Astrocyte (in vitro differentiated cells and primary cell): ENCODE measurements at regions not wholly inside any gene's neighbourhood (a gene's known extent, or its start where the extent isn't known, plus 50 kb on each side); places are given as distances from the start of the nearest gene placed in this dataset.

Experiments used
- DNase-seq: peaks from one replicate; pipeline ENCODE4 v3.0.0-alpha.2; 2010; ENCODE audit warnings: low read depth
- FAIRE-seq: peaks from 2 replicates; lab custom pipeline; 2011; peaks lifted over from hg19 to GRCh38; lab: Jason Lieb, UNC
- H2AFZ ChIP-seq: 2 replicates; pipeline ENCODE4 v1.6.0; 2012; ENCODE audit warnings: low read depth, low read length, inconsistent platforms
- H3K27ac ChIP-seq: 2 replicates; pipeline ENCODE4 v1.5.1; 2011; ENCODE audit warnings: low read depth, low read length, inconsistent platforms
- H3K27me3 ChIP-seq: 2 replicates; pipeline ENCODE4 v1.6.0; 2011; ENCODE audit warnings: low read length, inconsistent platforms; ENCODE audit not compliant: insufficient read depth
- H3K36me3 ChIP-seq: 2 replicates; pipeline ENCODE4 v1.5.1; 2011; ENCODE audit warnings: low read length, inconsistent platforms; ENCODE audit not compliant: insufficient read depth
- H3K4me1 ChIP-seq: 2 replicates; pipeline ENCODE4 v1.5.1; 2011; ENCODE audit warnings: low read length, inconsistent platforms; ENCODE audit not compliant: insufficient read depth
- H3K4me2 ChIP-seq: 2 replicates; pipeline ENCODE4 v1.6.0; 2012; ENCODE audit warnings: low read length, inconsistent platforms
- H3K4me3 ChIP-seq: 2 replicates; pipeline ENCODE4 v1.5.1; 2011; ENCODE audit warnings: low read depth, mild to moderate bottlenecking, low read length, inconsistent platforms; ENCODE audit not compliant: insufficient read depth
- H3K79me2 ChIP-seq: 2 replicates; pipeline ENCODE4 v1.6.0; 2012; ENCODE audit warnings: mild to moderate bottlenecking, low read length, inconsistent platforms; ENCODE audit not compliant: insufficient read depth
- H3K9ac ChIP-seq: 2 replicates; pipeline ENCODE4 v1.6.0; 2012; ENCODE audit warnings: mild to moderate bottlenecking, low read length, inconsistent platforms
- H3K9me3 ChIP-seq: 2 replicates; pipeline ENCODE4 v1.5.1; 2012; ENCODE audit warnings: low read depth, mild to moderate bottlenecking, low read length, inconsistent platforms; ENCODE audit not compliant: insufficient read depth
- H4K20me1 ChIP-seq: 2 replicates; pipeline ENCODE4 v1.6.0; 2012; ENCODE audit warnings: low read length, inconsistent platforms; ENCODE audit not compliant: insufficient read depth
- H3K27ac Mint-ChIP-seq: one replicate; pipeline ENCODE4 v1.8.0; 2021; ENCODE audit warnings: mild to moderate bottlenecking, mixed read lengths; ENCODE audit not compliant: unreplicated experiment
- H3K27me3 Mint-ChIP-seq: one replicate; pipeline ENCODE4 v1.8.0; 2021; ENCODE audit warnings: low read depth, mixed read lengths; ENCODE audit not compliant: unreplicated experiment
- H3K36me3 Mint-ChIP-seq: one replicate; pipeline ENCODE4 v1.8.0; 2021; ENCODE audit warnings: low read depth, mixed read lengths; ENCODE audit not compliant: unreplicated experiment
- H3K4me1 Mint-ChIP-seq: one replicate; pipeline ENCODE4 v1.8.0; 2021; ENCODE audit warnings: low read depth, mixed read lengths; ENCODE audit not compliant: unreplicated experiment
- H3K4me3 Mint-ChIP-seq: one replicate; pipeline ENCODE4 v1.8.0; 2021; ENCODE audit warnings: mild to moderate bottlenecking, moderate library complexity, mixed read lengths; ENCODE audit not compliant: unreplicated experiment
- H3K9me3 Mint-ChIP-seq: one replicate; pipeline ENCODE4 v1.8.0; 2021; ENCODE audit warnings: mild to moderate bottlenecking, mixed read lengths; ENCODE audit not compliant: unreplicated experiment
- EZH2 ChIP-seq: IDR thresholded peaks from 2 replicates; pipeline ENCODE4 v1.6.1; 2012; ENCODE audit warnings: mild to moderate bottlenecking, low read length, inconsistent platforms; ENCODE audit not compliant: insufficient read depth
- TF ChIP-seq, protein P1 (sequence below): IDR thresholded peaks from 2 replicates; pipeline ENCODE4 v1.5.1; 2011; ENCODE audit warnings: low read depth, mild to moderate bottlenecking, inconsistent platforms, low read length, moderate library complexity; ENCODE audit not compliant: insufficient read depth

DNA sequence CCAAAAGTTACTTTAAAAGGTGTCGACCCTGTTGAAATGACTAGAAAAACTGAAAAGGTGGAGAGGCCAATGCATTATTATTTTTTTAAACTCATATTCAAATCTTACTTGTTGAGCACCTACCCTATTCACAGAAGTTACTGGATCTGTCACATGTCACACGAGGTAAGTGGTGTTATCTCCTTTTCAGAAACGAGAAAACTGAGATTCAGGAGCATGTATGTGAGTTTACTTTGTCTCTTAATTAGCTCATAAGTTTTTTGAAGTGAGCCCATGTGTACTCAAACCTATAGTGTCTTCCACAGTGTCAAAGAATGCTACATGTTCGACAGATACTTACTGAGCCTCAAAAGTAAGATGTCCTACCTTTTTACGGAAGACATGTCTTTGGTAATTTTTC, 81.8 kb upstream of the EGLN3 start:
- H3K27ac ChIP-seq: no peak overlapping the region
- FAIRE-seq: no peak

DNA sequence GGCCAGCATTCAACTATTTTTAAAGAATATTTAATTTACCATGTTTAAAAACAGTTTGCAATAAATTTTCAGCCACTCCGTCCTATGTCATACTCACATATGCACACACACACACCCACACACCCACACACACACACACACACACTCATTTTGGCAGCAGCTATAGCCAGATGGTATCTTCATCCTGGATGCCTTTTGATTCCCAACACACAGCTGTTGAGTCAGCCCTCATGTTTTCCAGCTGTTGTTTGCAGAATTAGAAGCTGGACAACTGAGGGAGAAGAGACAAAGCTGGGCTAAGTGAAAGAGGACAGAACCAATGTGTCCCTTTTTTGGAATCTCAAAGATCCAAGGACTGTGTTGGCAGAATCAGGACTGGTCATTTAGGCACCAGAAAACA, 80.0 kb upstream of the EGLN3 start:
- Mint-ChIP-seq H3K36me3 (no peaks in the 10 kb centered on the region), H3K27me3 (peaks cover 9% of the 10 kb centered on the region), H3K4me3 (no peak overlapping the region), H3K9me3 (peaks cover 2% of the 10 kb centered on the region), H3K4me1 (peaks cover 6% of the 10 kb centered on the region), H3K27ac (no peak overlapping the region)
- no peak overlapping the region for H3K27ac ChIP-seq
- TF ChIP-seq, protein P1, sequence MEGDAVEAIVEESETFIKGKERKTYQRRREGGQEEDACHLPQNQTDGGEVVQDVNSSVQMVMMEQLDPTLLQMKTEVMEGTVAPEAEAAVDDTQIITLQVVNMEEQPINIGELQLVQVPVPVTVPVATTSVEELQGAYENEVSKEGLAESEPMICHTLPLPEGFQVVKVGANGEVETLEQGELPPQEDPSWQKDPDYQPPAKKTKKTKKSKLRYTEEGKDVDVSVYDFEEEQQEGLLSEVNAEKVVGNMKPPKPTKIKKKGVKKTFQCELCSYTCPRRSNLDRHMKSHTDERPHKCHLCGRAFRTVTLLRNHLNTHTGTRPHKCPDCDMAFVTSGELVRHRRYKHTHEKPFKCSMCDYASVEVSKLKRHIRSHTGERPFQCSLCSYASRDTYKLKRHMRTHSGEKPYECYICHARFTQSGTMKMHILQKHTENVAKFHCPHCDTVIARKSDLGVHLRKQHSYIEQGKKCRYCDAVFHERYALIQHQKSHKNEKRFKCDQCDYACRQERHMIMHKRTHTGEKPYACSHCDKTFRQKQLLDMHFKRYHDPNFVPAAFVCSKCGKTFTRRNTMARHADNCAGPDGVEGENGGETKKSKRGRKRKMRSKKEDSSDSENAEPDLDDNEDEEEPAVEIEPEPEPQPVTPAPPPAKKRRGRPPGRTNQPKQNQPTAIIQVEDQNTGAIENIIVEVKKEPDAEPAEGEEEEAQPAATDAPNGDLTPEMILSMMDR: no peak
- TF ChIP-seq EZH2: no peak
- H2AFZ ChIP-seq: no peak overlapping the region
- no peaks in the 10 kb centered on the region for H3K36me3 ChIP-seq
- H3K9me3 ChIP-seq: no peaks in the 10 kb centered on the region
- DNase-seq (peak; percentile 74), FAIRE-seq (no peak)
- H3K9ac ChIP-seq: no peak overlapping the region
- H3K4me3 ChIP-seq: no peak overlapping the region
- H3K27me3 ChIP-seq: peaks cover 2% of the 10 kb centered on the region
- H3K4me2 ChIP-seq: no peak overlapping the region
- H4K20me1 ChIP-seq: no peaks in the 10 kb centered on the region
- H3K4me1 ChIP-seq: no peaks in the 10 kb centered on the region
- no peaks in the 10 kb centered on the region for H3K79me2 ChIP-seq

More for the DNA sequence above, 81.8 kb upstream of the EGLN3 start:
- Mint-ChIP-seq H3K36me3 (no peaks in the 10 kb centered on the region), H3K27me3 (peaks cover 9% of the 10 kb centered on the region), H3K4me1 (peaks cover 6% of the 10 kb centered on the region), H3K9me3 (peaks cover 2% of the 10 kb centered on the region), H3K4me3 (no peak overlapping the region), H3K27ac (no peak overlapping the region)
- Histone ChIP-seq H3K4me3 (no peak overlapping the region), H3K4me1 (no peaks in the 10 kb centered on the region), H3K9ac (no peak overlapping the region), H4K20me1 (no peaks in the 10 kb centered on the region), H3K4me2 (no peak overlapping the region), H2AFZ (no peak overlapping the region), H3K27me3 (peaks cover 2% of the 10 kb centered on the region), H3K79me2 (no peaks in the 10 kb centered on the region), H3K36me3 (no peaks in the 10 kb centered on the region), H3K9me3 (no peaks in the 10 kb centered on the region)
- DNase-seq: no peak
- TF ChIP-seq, protein P1: no peak
- TF ChIP-seq EZH2: no peak

DNA sequence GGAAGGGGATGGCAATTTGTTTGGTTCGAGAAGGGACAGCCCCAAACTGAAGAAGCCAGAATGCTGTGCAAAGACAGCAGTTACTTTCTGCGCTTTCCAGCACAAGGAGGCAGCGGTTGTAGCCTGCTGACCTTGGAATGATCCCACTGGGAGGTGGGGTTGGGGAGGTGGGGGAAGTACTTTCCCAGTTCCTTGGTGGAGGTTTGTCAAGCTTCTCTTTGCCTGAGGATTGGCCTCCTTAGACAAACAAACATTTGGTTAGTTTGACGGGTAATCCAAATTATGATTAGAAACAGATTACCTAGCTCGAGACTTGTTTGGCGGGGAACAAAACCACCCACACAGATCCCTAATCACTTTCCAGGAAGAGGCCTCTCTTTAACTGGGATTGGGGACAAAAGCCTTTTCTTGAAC, 79.1 kb upstream of the EGLN3 start:
- no peak for FAIRE-seq

More for the DNA sequence above, 79.1 kb upstream of the EGLN3 start:
- Mint-ChIP-seq H3K36me3 (no peaks in the 10 kb centered on the region), H3K4me1 (peaks cover 2% of the 10 kb centered on the region), H3K27ac (no peak overlapping the region), H3K4me3 (no peak overlapping the region), H3K27me3 (peaks cover 13% of the 10 kb centered on the region), H3K9me3 (peaks cover 4% of the 10 kb centered on the region)
- TF ChIP-seq EZH2: no peak
- TF ChIP-seq, protein P1: no peak
- no peaks in the 10 kb centered on the region for H3K36me3 ChIP-seq
- DNase-seq: peak; percentile 67
- H2AFZ ChIP-seq: no peak overlapping the region
- H3K4me1 ChIP-seq: no peaks in the 10 kb centered on the region
- no peaks in the 10 kb centered on the region for H3K9me3 ChIP-seq
- no peaks in the 10 kb centered on the region for H3K79me2 ChIP-seq
- no peak overlapping the region for H3K4me3 ChIP-seq
- H3K27me3 ChIP-seq: peaks cover 2% of the 10 kb centered on the region
- H4K20me1 ChIP-seq: no peaks in the 10 kb centered on the region
- H3K27ac ChIP-seq: no peak overlapping the region
- no peak overlapping the region for H3K9ac ChIP-seq
- no peak overlapping the region for H3K4me2 ChIP-seq
